Tibial nerve (tissue), 4 donors: ENCODE measurements at regions not wholly inside any gene's neighbourhood (a gene's known extent, or its start where the extent isn't known, plus 50 kb on each side); places are given as distances from the start of the nearest gene placed in this dataset.
"Not testable (repeated sequence)": the region's sequence is repeated elsewhere in the genome, so short reads cannot be mapped to it uniquely, and the experiment has no call there.

Source experiments
- DNase-seq, 2 donors: peaks; one replicate each; pipeline ENCODE4 v3.0.0-alpha.2; 2019; ENCODE audit warnings: low spot score in 2 of 2
- H3K27ac ChIP-seq, 4 donors: fragments of 200-600 bp; sonication (generic) in 3 of 4; one replicate each; pipeline ENCODE4 v1.5.1; 2017 to 2019; ENCODE audit warnings: mild to moderate bottlenecking in 1 of 4
- H3K27me3 ChIP-seq, 2 donors: fragments of 200-600 bp; sonication (generic) in 1 of 2; one replicate each; pipeline versions ENCODE4 v1.5.1 to v1.6.0; 2017 to 2019
- H3K36me3 ChIP-seq, 3 donors: fragments of 200-600 bp; sonication (generic); one replicate each; pipeline ENCODE4 v1.5.1; 2018 to 2019
- H3K4me1 ChIP-seq, 4 donors: fragments of 200-600 bp; sonication (generic) in 3 of 4; one replicate each; pipeline ENCODE4 v1.5.1; 2017 to 2019
- H3K4me3 ChIP-seq, 4 donors: fragments of 200-600 bp; sonication (generic) in 3 of 4; one replicate each; pipeline ENCODE4 v1.5.1; 2017 to 2019; ENCODE audit warnings: mild to moderate bottlenecking in 1 of 4, moderate library complexity in 1 of 4
- H3K9me3 ChIP-seq, 4 donors: fragments of 200-600 bp; sonication (generic) in 3 of 4; one replicate each; pipeline ENCODE4 v1.5.1; 2017 to 2019
- WGBS, 2 donors: methylation state at CpG; one replicate each; pipeline ENCODE4 v1.1.5; 2018; 5-methylcytosine and 5-hydroxymethylcytosine counted together

GRCh38 chr16:21422824-21423223, 144.7 kb upstream of the CRYM start:
- not testable (repeated sequence) for H3K9me3 ChIP-seq, H3K4me1 ChIP-seq, H3K27ac ChIP-seq, H3K27me3 ChIP-seq, H3K4me3 ChIP-seq, DNase-seq, H3K36me3 ChIP-seq
- 93 to 98% methylated on average over 4 to 5 of the region's 7 CpGs for WGBS, 2 donors

- not testable (repeated sequence) for DNase-seq, H3K27me3 ChIP-seq, H3K4me3 ChIP-seq, H3K36me3 ChIP-seq, H3K27ac ChIP-seq, H3K9me3 ChIP-seq, H3K4me1 ChIP-seq
- WGBS, 2 donors, result no CpG with 5 or more reads among the region's 13 CpGs
Observed at GRCh38 chr16:21404699-21405098, 126.6 kb upstream of the CRYM start.

- not testable (repeated sequence) for DNase-seq, H3K36me3 ChIP-seq, H3K27me3 ChIP-seq, H3K4me1 ChIP-seq, H3K27ac ChIP-seq, H3K9me3 ChIP-seq, H3K4me3 ChIP-seq
- WGBS, 2 donors, result 89% methylated on average over 2 of the region's 5 CpGs; no CpG with 5 or more reads in 1 of the 2 donors
Observed at GRCh38 chr16:21397866-21398265, 119.8 kb upstream of the CRYM start.

GRCh38 chr16:21396545-21396944, 118.5 kb upstream of the CRYM start:
- not testable (repeated sequence) for H3K27ac ChIP-seq, H3K4me3 ChIP-seq, H3K4me1 ChIP-seq, H3K36me3 ChIP-seq, H3K9me3 ChIP-seq, DNase-seq, H3K27me3 ChIP-seq
- WGBS, 2 donors, result 70 to 100% methylated on average over 2 of the region's 4 CpGs

- not testable (repeated sequence) for H3K9me3 ChIP-seq, DNase-seq, H3K4me3 ChIP-seq, H3K27me3 ChIP-seq, H3K27ac ChIP-seq, H3K4me1 ChIP-seq, H3K36me3 ChIP-seq
- WGBS, 2 donors, result no CpG with 5 or more reads among the region's 3 CpGs
Observed at GRCh38 chr16:21390634-21391033, 112.5 kb upstream of the CRYM start.

- not testable (repeated sequence) for H3K9me3 ChIP-seq, DNase-seq, H3K4me1 ChIP-seq, H3K36me3 ChIP-seq, H3K27ac ChIP-seq, H3K27me3 ChIP-seq, H3K4me3 ChIP-seq
- WGBS, 2 donors, result no CpG with 5 or more reads among the region's 7 CpGs
Observed at GRCh38 chr16:21389860-21390259, 111.8 kb upstream of the CRYM start.

- H3K27ac ChIP-seq, H3K4me1 ChIP-seq, H3K9me3 ChIP-seq, H3K27me3 ChIP-seq, H3K36me3 ChIP-seq, H3K4me3 ChIP-seq, DNase-seq: not testable (repeated sequence)
- WGBS, 2 donors, result no CpG with 5 or more reads among the region's 3 CpGs
Observed at GRCh38 chr16:21387757-21388156, 109.7 kb upstream of the CRYM start.

- not testable (repeated sequence) for H3K36me3 ChIP-seq, H3K27me3 ChIP-seq, H3K4me1 ChIP-seq, H3K27ac ChIP-seq, DNase-seq, H3K9me3 ChIP-seq, H3K4me3 ChIP-seq
- WGBS, 2 donors, result 80% methylated on average over 1 of the region's 5 CpGs; no CpG with 5 or more reads in 1 of the 2 donors
Observed at GRCh38 chr16:21386201-21386915, 108.3 kb upstream of the CRYM start.

GRCh38 chr16:21383682-21384081, 105.6 kb upstream of the CRYM start:
- H3K9me3 ChIP-seq, H3K4me1 ChIP-seq: not testable (repeated sequence)

GRCh38 chr16:21379645-21380044, 101.6 kb upstream of the CRYM start:
- H3K4me3 ChIP-seq, H3K4me1 ChIP-seq, H3K27ac ChIP-seq, H3K9me3 ChIP-seq, H3K27me3 ChIP-seq, H3K36me3 ChIP-seq, DNase-seq: not testable (repeated sequence)
- no CpG with 5 or more reads among the region's 5 CpGs for WGBS, 2 donors

More at GRCh38 chr16:21383682-21384081, 105.6 kb upstream of the CRYM start:
- not testable (repeated sequence) for H3K27ac ChIP-seq, H3K27me3 ChIP-seq, H3K4me3 ChIP-seq, DNase-seq, H3K36me3 ChIP-seq

- DNase-seq, H3K4me1 ChIP-seq, H3K27me3 ChIP-seq, H3K27ac ChIP-seq, H3K9me3 ChIP-seq, H3K4me3 ChIP-seq, H3K36me3 ChIP-seq: not testable (repeated sequence)
- 94 to 95% methylated on average over 13 to 21 of the region's 22 CpGs for WGBS, 2 donors
Observed at GRCh38 chr16:21376196-21376899, 98.3 kb upstream of the CRYM start.

- H3K9me3 ChIP-seq, H3K27ac ChIP-seq, DNase-seq, H3K36me3 ChIP-seq, H3K4me3 ChIP-seq, H3K4me1 ChIP-seq, H3K27me3 ChIP-seq: not testable (repeated sequence)
- 66 to 72% methylated on average over 2 of the region's 4 CpGs for WGBS, 2 donors
Observed at GRCh38 chr16:21375334-21375733, 97.2 kb upstream of the CRYM start.

- 72 to 88% methylated on average over 2 of the region's 2 CpGs for WGBS, 2 donors
Observed at GRCh38 chr16:21373454-21373853, 95.4 kb upstream of the CRYM start.

GRCh38 chr16:21372862-21373261, 94.8 kb upstream of the CRYM start:
- H3K36me3 ChIP-seq, H3K4me1 ChIP-seq, H3K9me3 ChIP-seq, H3K4me3 ChIP-seq, DNase-seq, H3K27ac ChIP-seq, H3K27me3 ChIP-seq: not testable (repeated sequence)
- 84 to 90% methylated on average over 4 to 5 of the region's 7 CpGs for WGBS, 2 donors

More at GRCh38 chr16:21373454-21373853, 95.4 kb upstream of the CRYM start:
- H3K4me1 ChIP-seq, H3K27me3 ChIP-seq, DNase-seq, H3K36me3 ChIP-seq, H3K9me3 ChIP-seq, H3K27ac ChIP-seq, H3K4me3 ChIP-seq: not testable (repeated sequence)
